GM23338 (cell line): ENCODE measurements at regions not wholly inside any gene's neighbourhood (a gene's known extent, or its start where the extent isn't known, plus 50 kb on each side); places are given as distances from the start of the nearest gene placed in this dataset.

Source experiments
- ATAC-seq: fragments of 200-7000 bp; cut with Tn5 transposase; 3 replicates; pipeline ENCODE4 v1.9.1; 2020
- DNase-seq: peaks from one replicate; pipeline ENCODE4 v3.0.0-alpha.2; 2015; ENCODE audit warnings: low spot score
- H2AFZ ChIP-seq: fragments of 200-600 bp; sonication (generic); 2 replicates; pipeline ENCODE4 v1.8.0; 2016; ENCODE audit warnings: antibody characterized with exemption, mild to moderate bottlenecking, moderate library complexity
- H3F3A ChIP-seq: fragments of 200-600 bp; sonication (generic); replicated peaks from 2 replicates; pipeline ENCODE4 v1.8.0; 2017; ENCODE audit warnings: antibody characterized with exemption, mixed run types, low read depth
- H3K27ac ChIP-seq: fragments of 200-600 bp; sonication (generic); 2 replicates; pipeline ENCODE4 v1.6.1; 2016; ENCODE audit warnings: low read depth
- H3K27me3 ChIP-seq: fragments of 200-600 bp; sonication (generic); 2 replicates; pipeline ENCODE4 v1.8.0; 2016; ENCODE audit warnings: mild to moderate bottlenecking, mixed run types, moderate library complexity; ENCODE audit not compliant: insufficient read depth
- H3K36me3 ChIP-seq: fragments of 200-600 bp; sonication (generic); 2 replicates; pipeline ENCODE4 v1.8.0; 2016; ENCODE audit warnings: mild to moderate bottlenecking; ENCODE audit not compliant: insufficient read depth
- H3K4me1 ChIP-seq: fragments of 200-600 bp; sonication (generic); 2 replicates; pipeline ENCODE4 v1.8.0; 2016; ENCODE audit warnings: mild to moderate bottlenecking, moderate library complexity; ENCODE audit not compliant: insufficient read depth
- H3K4me2 ChIP-seq: fragments of 200-600 bp; sonication (generic); 2 replicates; pipeline ENCODE4 v1.7.1; 2017; ENCODE audit warnings: mixed run types
- H3K4me3 ChIP-seq: fragments of 200-600 bp; sonication (generic); 2 replicates; pipeline ENCODE4 v1.6.1; 2016; ENCODE audit warnings: mixed run types
- H3K79me2 ChIP-seq: fragments of 200-600 bp; sonication (generic); replicated peaks from 2 replicates; pipeline ENCODE4 v1.8.0; 2017; ENCODE audit warnings: mild to moderate bottlenecking; ENCODE audit not compliant: insufficient read depth
- H3K9me2 ChIP-seq: fragments of 200-600 bp; sonication (generic); 2 replicates; pipeline ENCODE4 v1.8.0; 2017; ENCODE audit not compliant: insufficient read depth
- H4K20me1 ChIP-seq: fragments of 200-600 bp; sonication (generic); replicated peaks from 2 replicates; pipeline ENCODE4 v1.8.0; 2017; ENCODE audit warnings: mild to moderate bottlenecking; ENCODE audit not compliant: insufficient read depth
- H3K27ac Mint-ChIP-seq: 2 replicates; pipeline ENCODE4 v1.8.0; 2020; ENCODE audit warnings: inconsistent platforms, mild to moderate bottlenecking, moderate library complexity, mixed read lengths
- H3K27me3 Mint-ChIP-seq: 3 replicates; pipeline ENCODE4 v1.8.0; 2022; ENCODE audit warnings: low read depth, mild to moderate bottlenecking, moderate library complexity, mixed read lengths, inconsistent platforms; ENCODE audit not compliant: insufficient read depth, poor library complexity
- H3K36me3 Mint-ChIP-seq: 3 replicates; pipeline ENCODE4 v1.8.0; 2021; ENCODE audit warnings: low read depth, mild to moderate bottlenecking, inconsistent platforms, moderate library complexity, mixed read lengths
- H3K4me1 Mint-ChIP-seq: 3 replicates; pipeline ENCODE4 v1.8.0; 2020; ENCODE audit warnings: mild to moderate bottlenecking, inconsistent platforms, mixed read lengths
- H3K4me3 Mint-ChIP-seq: 3 replicates; pipeline ENCODE4 v1.8.0; 2021; ENCODE audit warnings: moderate library complexity, mild to moderate bottlenecking, inconsistent platforms, mixed read lengths
- H3K9me3 Mint-ChIP-seq: 3 replicates; pipeline ENCODE4 v1.8.0; 2020; ENCODE audit warnings: moderate library complexity, mild to moderate bottlenecking, inconsistent platforms, mixed read lengths
- CTCF ChIP-seq, 2 experiments: fragments of 200-600 bp in 1 of 2; sonication (generic) in 1 of 2; conservative IDR thresholded peaks; 2 replicates each; pipeline versions ENCODE4 v1.5.1 to v1.6.1; 2016 to 2017; ENCODE audit warnings: antibody characterized with exemption in 2 of 2, low read depth in 2 of 2, mild to moderate bottlenecking in 2 of 2, moderate library complexity in 1 of 2
- ETS1 ChIP-seq: IDR thresholded peaks from 2 replicates; pipeline ENCODE4 v1.6.1; 2016; ENCODE audit warnings: antibody characterized with exemption
- EZH2 ChIP-seq: fragments of 200-600 bp; sonication (generic); IDR thresholded peaks from one replicate; pipeline ENCODE4 v1.8.0; 2017; ENCODE audit warnings: antibody characterized with exemption, mild to moderate bottlenecking, low read depth; ENCODE audit not compliant: unreplicated experiment
- EZH2phosphoT487 ChIP-seq: fragments of 200-600 bp; sonication (generic); IDR thresholded peaks from one replicate; pipeline ENCODE4 v1.8.1; 2018; ENCODE audit warnings: antibody characterized with exemption; ENCODE audit not compliant: unreplicated experiment
- NANOG ChIP-seq: IDR thresholded peaks from 2 replicates; pipeline ENCODE4 v1.6.1; 2016; ENCODE audit warnings: antibody characterized with exemption, borderline replicate concordance
- REST ChIP-seq: IDR thresholded peaks from one replicate; pipeline ENCODE4 v1.6.1; 2018; ENCODE audit warnings: antibody characterized with exemption; ENCODE audit not compliant: unreplicated experiment
- STAT1 ChIP-seq: IDR thresholded peaks from one replicate; pipeline ENCODE4 v1.6.1; 2016; ENCODE audit warnings: antibody characterized with exemption; ENCODE audit not compliant: unreplicated experiment
- ZNF114 ChIP-seq: fragments of 250-450 bp; sonication (Bioruptor Pico); IDR thresholded peaks from 2 replicates; pipeline ENCODE4 v1.5.0; 2020; ENCODE audit warnings: mild to moderate bottlenecking, moderate library complexity
- ZNF462 ChIP-seq: fragments of 250-450 bp; sonication (Bioruptor Pico); IDR thresholded peaks from 2 replicates; pipeline ENCODE4 v1.5.0; 2020; ENCODE audit warnings: mild to moderate bottlenecking, moderate library complexity

- no peak for TF ChIP-seq ETS1
- no peak for TF ChIP-seq REST
- no peak for TF ChIP-seq ZNF114 (CRISPR knock-in tag)
- no peak for TF ChIP-seq CTCF (conservative IDR thresholded peaks at IDR 0.05; ENCODE audit: low read depth in 2 of 2)
These were observed 176.4 kb downstream of the SNCA start (continued) for GRCh38 chr4:89660444-89661172.

- H3K4me3 ChIP-seq, result no peak overlapping the region
- H3K27ac ChIP-seq, result no peak overlapping the region
- no peaks in the 10 kb centered on the region for H3F3A ChIP-seq
- H2AFZ ChIP-seq, result no peak overlapping the region
- ATAC-seq, result no peak
- DNase-seq, result no peak
- H3K36me3 Mint-ChIP-seq, result no peaks in the 10 kb centered on the region
- H3K4me1 ChIP-seq, result peaks cover 7% of the 10 kb centered on the region; the same call in 1 of the 2 replicates
- peaks cover 2% of the 10 kb centered on the region for H3K27me3 Mint-ChIP-seq
- H3K4me3 Mint-ChIP-seq, result no peak overlapping the region
- no peaks in the 10 kb centered on the region for H4K20me1 ChIP-seq
- no peaks in the 10 kb centered on the region for H3K27me3 ChIP-seq
- no peak overlapping the region for H3K4me2 ChIP-seq
- no peaks in the 10 kb centered on the region for H3K79me2 ChIP-seq
- H3K9me2 ChIP-seq, result no peaks in the 10 kb centered on the region
- no peak overlapping the region for H3K27ac Mint-ChIP-seq
- no peaks in the 10 kb centered on the region for H3K36me3 ChIP-seq
- H3K9me3 Mint-ChIP-seq, result no peaks in the 10 kb centered on the region
- peaks cover 6% of the 10 kb centered on the region for H3K4me1 Mint-ChIP-seq
- TF ChIP-seq NANOG, result no peak
- TF ChIP-seq ZNF114 (CRISPR knock-in tag), result no peak
- TF ChIP-seq STAT1, result no peak
- no peak for TF ChIP-seq EZH2
- TF ChIP-seq EZH2phosphoT487, result no peak
- TF ChIP-seq CTCF (conservative IDR thresholded peaks at IDR 0.05; ENCODE audit: low read depth in 2 of 2), result no peak
- TF ChIP-seq ZNF462 (CRISPR knock-in tag), result no peak
These were observed 178.3 kb downstream of the SNCA start for GRCh38 chr4:89658701-89659024.
